ENCODE measurements at regions not wholly inside any gene's neighbourhood (a gene's known extent, or its start where the extent isn't known, plus 50 kb on each side); places are given as distances from the start of the nearest gene placed in this dataset.

DNA sequence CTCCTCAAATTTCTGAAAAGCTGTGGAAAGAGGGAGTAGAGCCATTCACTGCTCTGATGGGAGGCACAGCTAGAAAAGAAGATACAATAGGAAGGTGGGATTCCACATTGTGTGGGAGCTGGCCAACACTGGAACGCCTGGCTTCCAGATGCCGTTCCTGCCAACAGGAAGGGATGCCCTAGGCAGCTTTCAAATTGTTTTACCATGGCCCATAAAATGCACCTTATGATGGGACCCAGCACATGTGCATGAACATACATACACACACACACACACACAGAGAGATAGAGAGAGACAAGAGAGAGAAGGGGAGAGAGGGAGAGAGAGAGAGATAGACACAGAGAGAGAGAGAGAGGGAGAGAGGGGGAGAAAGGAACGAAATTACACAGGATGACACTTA, 86.1 kb upstream of the BZW1 start:
- TF ChIP-seq, protein P1, sequence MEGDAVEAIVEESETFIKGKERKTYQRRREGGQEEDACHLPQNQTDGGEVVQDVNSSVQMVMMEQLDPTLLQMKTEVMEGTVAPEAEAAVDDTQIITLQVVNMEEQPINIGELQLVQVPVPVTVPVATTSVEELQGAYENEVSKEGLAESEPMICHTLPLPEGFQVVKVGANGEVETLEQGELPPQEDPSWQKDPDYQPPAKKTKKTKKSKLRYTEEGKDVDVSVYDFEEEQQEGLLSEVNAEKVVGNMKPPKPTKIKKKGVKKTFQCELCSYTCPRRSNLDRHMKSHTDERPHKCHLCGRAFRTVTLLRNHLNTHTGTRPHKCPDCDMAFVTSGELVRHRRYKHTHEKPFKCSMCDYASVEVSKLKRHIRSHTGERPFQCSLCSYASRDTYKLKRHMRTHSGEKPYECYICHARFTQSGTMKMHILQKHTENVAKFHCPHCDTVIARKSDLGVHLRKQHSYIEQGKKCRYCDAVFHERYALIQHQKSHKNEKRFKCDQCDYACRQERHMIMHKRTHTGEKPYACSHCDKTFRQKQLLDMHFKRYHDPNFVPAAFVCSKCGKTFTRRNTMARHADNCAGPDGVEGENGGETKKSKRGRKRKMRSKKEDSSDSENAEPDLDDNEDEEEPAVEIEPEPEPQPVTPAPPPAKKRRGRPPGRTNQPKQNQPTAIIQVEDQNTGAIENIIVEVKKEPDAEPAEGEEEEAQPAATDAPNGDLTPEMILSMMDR (IDR thresholded peaks at IDR 0.05; ENCODE audit: low read depth, low read length), result no peak
- TF ChIP-seq POLR2A (IDR thresholded peaks at IDR 0.05; ENCODE audit: extremely low read depth, insufficient read length), result no peak
- no peak for TF ChIP-seq MYC (IDR thresholded peaks at IDR 0.05; ENCODE audit: low read depth, low read length)
- TF ChIP-seq, protein P2, sequence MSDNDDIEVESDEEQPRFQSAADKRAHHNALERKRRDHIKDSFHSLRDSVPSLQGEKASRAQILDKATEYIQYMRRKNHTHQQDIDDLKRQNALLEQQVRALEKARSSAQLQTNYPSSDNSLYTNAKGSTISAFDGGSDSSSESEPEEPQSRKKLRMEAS (IDR thresholded peaks at IDR 0.05; ENCODE audit: low read depth, low read length), result no peak

All from NB4 (cell line).